ENCODE measurements at regions not wholly inside any gene's neighbourhood (a gene's known extent, or its start where the extent isn't known, plus 50 kb on each side); places are given as distances from the start of the nearest gene placed in this dataset.

DNA sequence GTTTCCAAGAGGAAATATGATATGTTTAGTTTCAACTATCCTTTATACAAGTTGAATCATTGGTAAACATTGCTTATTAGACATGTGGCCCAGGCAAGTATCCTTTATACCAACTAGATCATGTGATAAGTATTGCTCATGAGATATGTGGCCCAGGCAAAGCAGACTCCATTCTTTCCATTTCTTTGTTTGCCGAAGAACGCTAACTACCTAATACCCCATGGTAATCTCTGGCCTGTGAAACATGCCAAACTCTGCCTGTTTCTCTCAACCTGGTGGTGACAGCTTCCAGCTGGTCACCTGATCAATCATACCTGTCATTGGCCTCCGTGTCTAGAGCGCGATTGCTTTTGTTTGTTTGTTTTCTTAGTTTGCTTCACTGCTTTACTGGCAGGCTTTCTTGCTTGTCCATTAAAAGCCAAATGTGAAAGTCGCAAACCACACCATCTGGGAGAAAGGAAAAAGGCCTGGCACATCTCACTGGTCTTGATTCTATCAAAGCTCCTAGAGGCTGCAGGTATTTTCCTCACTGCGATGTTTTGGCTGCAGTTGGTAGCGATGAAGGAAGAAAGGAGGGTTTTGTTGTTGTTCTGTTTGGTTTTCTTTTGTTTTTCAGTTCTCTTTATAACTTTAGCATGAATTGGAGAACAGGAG lies 686.2 kb downstream of the KCNJ2 start:
- intact Hi-C loops (cut with micrococcal nuclease; ENCODE audit: unreplicated experiment) (no loop called here), in situ Hi-C loops (cut with HindIII; ENCODE audit: low pct_unique_long_range_greater_than_20kb, low sequenced_read_pairs) (no loop called here)
- Histone ChIP-seq H3K36me3 (ENCODE audit: control insufficient read depth, insufficient read depth, low read length) (no peaks in the 10 kb centered on the region), H3K4me3 (ENCODE audit: low read depth in 2 of 2, low read length in 2 of 2) (no peak overlapping the region), H3K27ac (ENCODE audit: low read length) (no peak overlapping the region), H3K27me3 (ENCODE audit: control insufficient read depth, insufficient read depth, low read length) (no peaks in the 10 kb centered on the region), H3K9me3 (ENCODE audit: control insufficient read depth, insufficient read depth, low read depth, low read length) (no peaks in the 10 kb centered on the region), H3K4me1 (ENCODE audit: control insufficient read depth, insufficient read depth, low read length) (no peaks in the 10 kb centered on the region)
- ATAC-seq (peak; percentile 17; the same call in 1 of the 2 replicates), DNase-seq (ENCODE audit: low read depth, low spot score) (peak; percentile 20)
- no TSS peak for BruUV-seq (replicated peaks)
- ChIA-PET CTCF (no interaction called here), POLR2A (no interaction called here)
- no peak for TF ChIP-seq SIN3A (IDR thresholded peaks at IDR 0.05; ENCODE audit: borderline replicate concordance, insufficient read depth, low read depth, low read length)
- TF ChIP-seq POLR2AphosphoS5 (IDR thresholded peaks at IDR 0.05; ENCODE audit: low read depth, low read length): no peak
- TF ChIP-seq, protein P1, sequence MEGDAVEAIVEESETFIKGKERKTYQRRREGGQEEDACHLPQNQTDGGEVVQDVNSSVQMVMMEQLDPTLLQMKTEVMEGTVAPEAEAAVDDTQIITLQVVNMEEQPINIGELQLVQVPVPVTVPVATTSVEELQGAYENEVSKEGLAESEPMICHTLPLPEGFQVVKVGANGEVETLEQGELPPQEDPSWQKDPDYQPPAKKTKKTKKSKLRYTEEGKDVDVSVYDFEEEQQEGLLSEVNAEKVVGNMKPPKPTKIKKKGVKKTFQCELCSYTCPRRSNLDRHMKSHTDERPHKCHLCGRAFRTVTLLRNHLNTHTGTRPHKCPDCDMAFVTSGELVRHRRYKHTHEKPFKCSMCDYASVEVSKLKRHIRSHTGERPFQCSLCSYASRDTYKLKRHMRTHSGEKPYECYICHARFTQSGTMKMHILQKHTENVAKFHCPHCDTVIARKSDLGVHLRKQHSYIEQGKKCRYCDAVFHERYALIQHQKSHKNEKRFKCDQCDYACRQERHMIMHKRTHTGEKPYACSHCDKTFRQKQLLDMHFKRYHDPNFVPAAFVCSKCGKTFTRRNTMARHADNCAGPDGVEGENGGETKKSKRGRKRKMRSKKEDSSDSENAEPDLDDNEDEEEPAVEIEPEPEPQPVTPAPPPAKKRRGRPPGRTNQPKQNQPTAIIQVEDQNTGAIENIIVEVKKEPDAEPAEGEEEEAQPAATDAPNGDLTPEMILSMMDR (IDR thresholded peaks at IDR 0.05): no peak
- TF ChIP-seq, protein P2, sequence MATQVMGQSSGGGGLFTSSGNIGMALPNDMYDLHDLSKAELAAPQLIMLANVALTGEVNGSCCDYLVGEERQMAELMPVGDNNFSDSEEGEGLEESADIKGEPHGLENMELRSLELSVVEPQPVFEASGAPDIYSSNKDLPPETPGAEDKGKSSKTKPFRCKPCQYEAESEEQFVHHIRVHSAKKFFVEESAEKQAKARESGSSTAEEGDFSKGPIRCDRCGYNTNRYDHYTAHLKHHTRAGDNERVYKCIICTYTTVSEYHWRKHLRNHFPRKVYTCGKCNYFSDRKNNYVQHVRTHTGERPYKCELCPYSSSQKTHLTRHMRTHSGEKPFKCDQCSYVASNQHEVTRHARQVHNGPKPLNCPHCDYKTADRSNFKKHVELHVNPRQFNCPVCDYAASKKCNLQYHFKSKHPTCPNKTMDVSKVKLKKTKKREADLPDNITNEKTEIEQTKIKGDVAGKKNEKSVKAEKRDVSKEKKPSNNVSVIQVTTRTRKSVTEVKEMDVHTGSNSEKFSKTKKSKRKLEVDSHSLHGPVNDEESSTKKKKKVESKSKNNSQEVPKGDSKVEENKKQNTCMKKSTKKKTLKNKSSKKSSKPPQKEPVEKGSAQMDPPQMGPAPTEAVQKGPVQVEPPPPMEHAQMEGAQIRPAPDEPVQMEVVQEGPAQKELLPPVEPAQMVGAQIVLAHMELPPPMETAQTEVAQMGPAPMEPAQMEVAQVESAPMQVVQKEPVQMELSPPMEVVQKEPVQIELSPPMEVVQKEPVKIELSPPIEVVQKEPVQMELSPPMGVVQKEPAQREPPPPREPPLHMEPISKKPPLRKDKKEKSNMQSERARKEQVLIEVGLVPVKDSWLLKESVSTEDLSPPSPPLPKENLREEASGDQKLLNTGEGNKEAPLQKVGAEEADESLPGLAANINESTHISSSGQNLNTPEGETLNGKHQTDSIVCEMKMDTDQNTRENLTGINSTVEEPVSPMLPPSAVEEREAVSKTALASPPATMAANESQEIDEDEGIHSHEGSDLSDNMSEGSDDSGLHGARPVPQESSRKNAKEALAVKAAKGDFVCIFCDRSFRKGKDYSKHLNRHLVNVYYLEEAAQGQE (IDR thresholded peaks at IDR 0.05; ENCODE audit: insufficient read depth in 1 of 2, low read depth in 2 of 2, low read length in 1 of 2): no peak
- no peak for TF ChIP-seq TCF7L2 (IDR thresholded peaks at IDR 0.05; ENCODE audit: low read depth, low read length)

DNA sequence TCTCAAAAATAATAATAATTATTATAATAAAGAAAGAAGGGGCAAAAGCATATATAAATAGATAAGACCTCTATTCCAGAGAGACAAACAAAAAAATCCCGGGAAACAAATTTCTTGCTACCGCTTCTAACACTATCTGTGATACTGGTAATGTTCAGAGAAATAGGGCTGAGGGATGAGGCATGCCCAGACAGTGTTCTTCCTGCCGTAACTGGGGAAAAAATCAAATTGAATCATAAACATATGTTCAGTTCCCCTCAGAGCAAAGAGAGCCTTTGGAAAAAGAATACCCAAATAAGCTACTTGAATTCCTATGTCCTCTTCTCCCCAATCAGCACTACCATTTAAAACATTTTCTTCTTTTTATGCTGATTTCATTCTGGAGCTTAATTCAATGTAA lies 688.0 kb downstream of the KCNJ2 start:
- POLR2A ChIA-PET: no interaction called here
- no TSS peak for BruUV-seq (replicated peaks)
- Histone ChIP-seq H3K4me3 (ENCODE audit: low read depth in 2 of 2, low read length in 2 of 2) (no peak overlapping the region), H3K4me1 (ENCODE audit: control insufficient read depth, insufficient read depth, low read length) (no peaks in the 10 kb centered on the region), H3K36me3 (ENCODE audit: control insufficient read depth, insufficient read depth, low read length) (no peaks in the 10 kb centered on the region), H3K9me3 (ENCODE audit: control insufficient read depth, insufficient read depth, low read depth, low read length) (no peaks in the 10 kb centered on the region), H3K27ac (ENCODE audit: low read length) (no peak overlapping the region), H3K27me3 (ENCODE audit: control insufficient read depth, insufficient read depth, low read length) (no peaks in the 10 kb centered on the region)
- no peak for ATAC-seq
- DNase-seq (ENCODE audit: low read depth, low spot score): no peak
- intact Hi-C loops (cut with micrococcal nuclease; ENCODE audit: unreplicated experiment): no loop called here
- TF ChIP-seq, protein P2 (IDR thresholded peaks at IDR 0.05; ENCODE audit: insufficient read depth in 1 of 2, low read depth in 2 of 2, low read length in 1 of 2): no peak
- no peak for TF ChIP-seq POLR2AphosphoS5 (IDR thresholded peaks at IDR 0.05; ENCODE audit: low read depth, low read length)
- TF ChIP-seq, protein P1 (IDR thresholded peaks at IDR 0.05): no peak
- TF ChIP-seq TCF7L2 (IDR thresholded peaks at IDR 0.05; ENCODE audit: low read depth, low read length): no peak
- no peak for TF ChIP-seq SIN3A (IDR thresholded peaks at IDR 0.05; ENCODE audit: borderline replicate concordance, insufficient read depth, low read depth, low read length)
- CTCF ChIA-PET: no interaction called here
- in situ Hi-C loops (cut with HindIII; ENCODE audit: low pct_unique_long_range_greater_than_20kb, low sequenced_read_pairs): no loop called here

Data from Panc1 (cell line).